Keratinocyte (primary cell): ENCODE measurements at regions not wholly inside any gene's neighbourhood (a gene's known extent, or its start where the extent isn't known, plus 50 kb on each side); places are given as distances from the start of the nearest gene placed in this dataset.

Experiments used
- DNase-seq: peaks from one replicate; pipeline ENCODE4 v3.0.0-alpha.2; 2011; ENCODE audit warnings: low read depth, missing footprints, low spot score
- FAIRE-seq: peaks from 2 replicates; lab custom pipeline; 2011; peaks lifted over from hg19 to GRCh38; lab: Jason Lieb, UNC
- H2AFZ ChIP-seq: 2 replicates; pipeline ENCODE4 v1.6.0; 2012; ENCODE audit warnings: low read length, control low read depth, inconsistent platforms; ENCODE audit not compliant: control insufficient read depth
- H3K27ac ChIP-seq: 2 replicates; pipeline ENCODE4 v1.5.1; 2011; ENCODE audit warnings: low read length; ENCODE audit not compliant: control insufficient read depth, insufficient read depth
- H3K27me3 ChIP-seq: 3 replicates; pipeline ENCODE4 v1.6.0; 2011; ENCODE audit warnings: low read length; ENCODE audit not compliant: control insufficient read depth, insufficient read depth; ENCODE audit errors: extremely low read depth
- H3K36me3 ChIP-seq, 2 experiments: 2 replicates in 1 of 2; 3 replicates in 1 of 2; pipeline ENCODE4 v1.5.1; 2011; ENCODE audit warnings: low read length in 2 of 2, mild to moderate bottlenecking in 1 of 2; ENCODE audit not compliant: control insufficient read depth in 2 of 2, insufficient read depth in 2 of 2; ENCODE audit errors: extremely low read depth in 1 of 2
- H3K4me1 ChIP-seq: 3 replicates; pipeline ENCODE4 v1.5.1; 2011; ENCODE audit warnings: low read length; ENCODE audit not compliant: control insufficient read depth, insufficient read depth; ENCODE audit errors: extremely low read depth
- H3K4me2 ChIP-seq: 3 replicates; pipeline ENCODE4 v1.6.0; 2011; ENCODE audit warnings: low read depth, low read length; ENCODE audit not compliant: control insufficient read depth, insufficient read depth; ENCODE audit errors: extremely low read depth
- H3K4me3 ChIP-seq, 3 experiments: fragments of 200-600 bp in 1 of 3; sonication (generic) in 1 of 3; 2 replicates in 2 of 3; 3 replicates in 1 of 3; pipeline ENCODE4 v1.5.1; 2011 to 2016; ENCODE audit warnings: low read length in 3 of 3, mild to moderate bottlenecking in 3 of 3, control low read depth in 2 of 3, inconsistent platforms in 1 of 3, low read depth in 1 of 3, mixed read lengths in 1 of 3, mixed run types in 1 of 3, moderate library complexity in 1 of 3; ENCODE audit not compliant: control insufficient read depth in 2 of 3, insufficient read depth in 2 of 3; ENCODE audit errors: extremely low read depth in 1 of 3
- H3K79me2 ChIP-seq: 2 replicates; pipeline ENCODE4 v1.6.0; 2012; ENCODE audit warnings: low read length; ENCODE audit not compliant: control insufficient read depth, insufficient read depth
- H3K9ac ChIP-seq: 3 replicates; pipeline ENCODE4 v1.6.0; 2011; ENCODE audit warnings: low read length; ENCODE audit not compliant: control insufficient read depth, insufficient read depth; ENCODE audit errors: extremely low read depth
- H3K9me1 ChIP-seq: 3 replicates; pipeline ENCODE4 v1.6.0; 2011; ENCODE audit warnings: low read length; ENCODE audit not compliant: control insufficient read depth, insufficient read depth; ENCODE audit errors: extremely low read depth
- H3K9me3 ChIP-seq: 2 replicates; pipeline ENCODE4 v1.5.1; 2012; ENCODE audit warnings: low read depth, low read length; ENCODE audit not compliant: control insufficient read depth
- H4K20me1 ChIP-seq: 3 replicates; pipeline ENCODE4 v1.6.0; 2011; ENCODE audit warnings: low read length; ENCODE audit not compliant: control insufficient read depth, insufficient read depth; ENCODE audit errors: extremely low read depth
- CTCF ChIP-seq, 3 experiments: IDR thresholded peaks in 1 of 3; conservative IDR thresholded peaks in 1 of 3; optimal IDR thresholded peaks in 1 of 3; 2 replicates in 2 of 3; 3 replicates in 1 of 3; pipeline versions ENCODE3 to v1.5.1; 2011; ENCODE audit warnings: low read length in 3 of 3, mild to moderate bottlenecking in 3 of 3, moderate library complexity in 2 of 3, control low read depth in 1 of 3, inconsistent platforms in 1 of 3; ENCODE audit not compliant: insufficient read depth in 2 of 3; ENCODE audit errors: extremely low read depth in 1 of 3
- EZH2 ChIP-seq: IDR thresholded peaks from one replicate; pipeline ENCODE4 v1.6.1; 2012; ENCODE audit warnings: inconsistent platforms, mild to moderate bottlenecking, low read length, moderate library complexity
- dilution Hi-C: fragments of 300-500 bp; cut with MboI; formaldehyde crosslinking; loops from one replicate; pipeline ENCODE4 v1.7.0; 2020; ENCODE audit warnings: low sequenced_read_pairs; ENCODE audit not compliant: extremely low pct_ligation_motif_present

GRCh38 chr6:14690120-14691056 is 555.5 kb upstream of the JARID2 start:
- H3K36me3 ChIP-seq: no peaks in the 10 kb centered on the region
- H4K20me1 ChIP-seq: no peaks in the 10 kb centered on the region
- H3K79me2 ChIP-seq: no peaks in the 10 kb centered on the region
- no peaks in the 10 kb centered on the region for H3K9me1 ChIP-seq
- peaks cover 4% of the 10 kb centered on the region for H3K4me1 ChIP-seq
- no peaks in the 10 kb centered on the region for H3K27me3 ChIP-seq
- TF ChIP-seq EZH2: no peak
- TF ChIP-seq CTCF (optimal IDR thresholded peaks at IDR 0.05 in 1 of 3, IDR thresholded peaks at IDR 0.05 in 1 of 3, conservative IDR thresholded peaks at IDR 0.05 in 1 of 3; ENCODE audit: extremely low read depth in 1 of 3, insufficient read depth in 2 of 3, low read length in 3 of 3): no peak
- FAIRE-seq (no peak), DNase-seq (no peak)
- no peaks in the 10 kb centered on the region for H3K9me3 ChIP-seq
- no peak overlapping the region for H3K4me3 ChIP-seq
- dilution Hi-C loops: no loop called here
- H3K4me2 ChIP-seq: no peak overlapping the region
- H2AFZ ChIP-seq: no peak overlapping the region
- H3K27ac ChIP-seq: no peak overlapping the region
- no peak overlapping the region for H3K9ac ChIP-seq

GRCh38 chr6:14692208-14692607 is 553.7 kb upstream of the JARID2 start:
- no peaks in the 10 kb centered on the region for H3K27me3 ChIP-seq
- dilution Hi-C loops: no loop called here
- H3K4me2 ChIP-seq: no peak overlapping the region
- H2AFZ ChIP-seq: no peak overlapping the region
- no peak overlapping the region for H3K4me3 ChIP-seq
- H3K9me1 ChIP-seq: no peaks in the 10 kb centered on the region
- H3K27ac ChIP-seq: no peak overlapping the region
- no peaks in the 10 kb centered on the region for H4K20me1 ChIP-seq
- H3K9ac ChIP-seq: no peak overlapping the region
- TF ChIP-seq EZH2: no peak
- TF ChIP-seq CTCF (optimal IDR thresholded peaks at IDR 0.05 in 1 of 3, IDR thresholded peaks at IDR 0.05 in 1 of 3, conservative IDR thresholded peaks at IDR 0.05 in 1 of 3; ENCODE audit: extremely low read depth in 1 of 3, insufficient read depth in 2 of 3, low read length in 3 of 3): no peak
- no peaks in the 10 kb centered on the region for H3K9me3 ChIP-seq
- no peaks in the 10 kb centered on the region for H3K79me2 ChIP-seq
- H3K36me3 ChIP-seq: no peaks in the 10 kb centered on the region
- no peak for DNase-seq
- FAIRE-seq: no peak
- peaks cover 4% of the 10 kb centered on the region for H3K4me1 ChIP-seq
